Prostate gland (tissue), 2 donors: ENCODE measurements at regions not wholly inside any gene's neighbourhood (a gene's known extent, or its start where the extent isn't known, plus 50 kb on each side); places are given as distances from the start of the nearest gene placed in this dataset.
"Not testable (repeated sequence)": the region's sequence is repeated elsewhere in the genome, so short reads cannot be mapped to it uniquely, and the experiment has no call there.

Source experiments
- POLR2AphosphoS5 ChIP-seq: sonication (generic); formaldehyde crosslinking; IDR thresholded peaks from one replicate; pipeline ENCODE4 v1.6.1; 2017; ENCODE audit warnings: antibody characterized with exemption
- TF ChIP-seq, protein P1 (sequence below), 4 experiments: fragments of 200-600 bp in 2 of 4; fragments of 450-650 bp in 2 of 4; sonication (generic) in 2 of 4; IDR thresholded peaks; 1 replicate in 3 of 4; 2 replicates in 1 of 4; pipeline ENCODE4 v1.5.1; 2016 to 2019; ENCODE audit warnings: antibody characterized with exemption in 4 of 4, mild to moderate bottlenecking in 2 of 4, moderate library complexity in 2 of 4

GRCh38 chr2:89113286-89113685, 421.8 kb downstream of the RPIA start:
- TF ChIP-seq, protein P1, sequence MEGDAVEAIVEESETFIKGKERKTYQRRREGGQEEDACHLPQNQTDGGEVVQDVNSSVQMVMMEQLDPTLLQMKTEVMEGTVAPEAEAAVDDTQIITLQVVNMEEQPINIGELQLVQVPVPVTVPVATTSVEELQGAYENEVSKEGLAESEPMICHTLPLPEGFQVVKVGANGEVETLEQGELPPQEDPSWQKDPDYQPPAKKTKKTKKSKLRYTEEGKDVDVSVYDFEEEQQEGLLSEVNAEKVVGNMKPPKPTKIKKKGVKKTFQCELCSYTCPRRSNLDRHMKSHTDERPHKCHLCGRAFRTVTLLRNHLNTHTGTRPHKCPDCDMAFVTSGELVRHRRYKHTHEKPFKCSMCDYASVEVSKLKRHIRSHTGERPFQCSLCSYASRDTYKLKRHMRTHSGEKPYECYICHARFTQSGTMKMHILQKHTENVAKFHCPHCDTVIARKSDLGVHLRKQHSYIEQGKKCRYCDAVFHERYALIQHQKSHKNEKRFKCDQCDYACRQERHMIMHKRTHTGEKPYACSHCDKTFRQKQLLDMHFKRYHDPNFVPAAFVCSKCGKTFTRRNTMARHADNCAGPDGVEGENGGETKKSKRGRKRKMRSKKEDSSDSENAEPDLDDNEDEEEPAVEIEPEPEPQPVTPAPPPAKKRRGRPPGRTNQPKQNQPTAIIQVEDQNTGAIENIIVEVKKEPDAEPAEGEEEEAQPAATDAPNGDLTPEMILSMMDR (IDR thresholded peaks at IDR 0.05): not testable (repeated sequence)
- not testable (repeated sequence) for TF ChIP-seq POLR2AphosphoS5
